ENCODE measurements at regions not wholly inside any gene's neighbourhood (a gene's known extent, or its start where the extent isn't known, plus 50 kb on each side); places are given as distances from the start of the nearest gene placed in this dataset.

- no peak overlapping the region for H3K4me2 ChIP-seq
- no peaks in the 10 kb centered on the region for H4K20me1 ChIP-seq (replicated peaks; ENCODE audit: insufficient read depth)
- H3K27me3 Mint-ChIP-seq (ENCODE audit: insufficient read depth, low read depth, poor library complexity), result peaks cover 6% of the 10 kb centered on the region
- DNase-seq (ENCODE audit: low spot score) (no peak), ATAC-seq (no peak)
- H3K27me3 ChIP-seq (ENCODE audit: insufficient read depth), result no peaks in the 10 kb centered on the region
- H3F3A ChIP-seq (replicated peaks; ENCODE audit: low read depth), result no peaks in the 10 kb centered on the region
- peaks cover 13% of the 10 kb centered on the region; the same call in 1 of the 2 replicates for H3K9me2 ChIP-seq (ENCODE audit: insufficient read depth)
- no peak overlapping the region for H3K4me3 Mint-ChIP-seq
- H2AFZ ChIP-seq, result 0 out of 2 replicates have a peak overlapping the region, but pooled peaks have one; percentile 56
- no peaks in the 10 kb centered on the region for H3K36me3 ChIP-seq (ENCODE audit: insufficient read depth)
- H3K4me1 Mint-ChIP-seq, result peaks cover 15% of the 10 kb centered on the region
- peaks cover 13% of the 10 kb centered on the region; the same call in 2 of the 3 replicates for H3K9me3 Mint-ChIP-seq
- H3K79me2 ChIP-seq (replicated peaks; ENCODE audit: insufficient read depth), result no peaks in the 10 kb centered on the region
- H3K27ac Mint-ChIP-seq, result 0 out of 2 replicates have a peak overlapping the region, but pooled peaks have one; percentile 18
- peaks cover 13% of the 10 kb centered on the region; the same call in 1 of the 2 replicates for H3K4me1 ChIP-seq (ENCODE audit: insufficient read depth)
- TF ChIP-seq ZNF114 (CRISPR knock-in tag; IDR thresholded peaks at IDR 0.05) (no peak), EZH2phosphoT487 (IDR thresholded peaks at IDR 0.05; ENCODE audit: unreplicated experiment) (no peak), ZNF462 (CRISPR knock-in tag; IDR thresholded peaks at IDR 0.05) (no peak), NANOG (IDR thresholded peaks at IDR 0.05; ENCODE audit: borderline replicate concordance) (no peak), ZNF331 (CRISPR knock-in tag; IDR thresholded peaks at IDR 0.05; ENCODE audit: low read depth) (no peak), CTCF (conservative IDR thresholded peaks at IDR 0.05; ENCODE audit: low read depth in 2 of 2) (no peak), JUNB (IDR thresholded peaks at IDR 0.05; ENCODE audit: unreplicated experiment) (no peak), CREB1 (CRISPR knock-in tag; IDR thresholded peaks at IDR 0.05; ENCODE audit: low read depth) (no peak), POLR2AphosphoS5 (IDR thresholded peaks at IDR 0.05; ENCODE audit: low read depth) (no peak), STAT1 (IDR thresholded peaks at IDR 0.05; ENCODE audit: unreplicated experiment) (no peak), EZH2 (IDR thresholded peaks at IDR 0.05; ENCODE audit: low read depth, unreplicated experiment) (no peak), REST (IDR thresholded peaks at IDR 0.05; ENCODE audit: unreplicated experiment) (no peak)
- TF ChIP-seq, protein P1, sequence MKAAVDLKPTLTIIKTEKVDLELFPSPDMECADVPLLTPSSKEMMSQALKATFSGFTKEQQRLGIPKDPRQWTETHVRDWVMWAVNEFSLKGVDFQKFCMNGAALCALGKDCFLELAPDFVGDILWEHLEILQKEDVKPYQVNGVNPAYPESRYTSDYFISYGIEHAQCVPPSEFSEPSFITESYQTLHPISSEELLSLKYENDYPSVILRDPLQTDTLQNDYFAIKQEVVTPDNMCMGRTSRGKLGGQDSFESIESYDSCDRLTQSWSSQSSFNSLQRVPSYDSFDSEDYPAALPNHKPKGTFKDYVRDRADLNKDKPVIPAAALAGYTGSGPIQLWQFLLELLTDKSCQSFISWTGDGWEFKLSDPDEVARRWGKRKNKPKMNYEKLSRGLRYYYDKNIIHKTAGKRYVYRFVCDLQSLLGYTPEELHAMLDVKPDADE (IDR thresholded peaks at IDR 0.05), result no peak
- H3K4me3 ChIP-seq, result no peak overlapping the region
- no peaks in the 10 kb centered on the region for H3K36me3 Mint-ChIP-seq (ENCODE audit: low read depth)
- H3K27ac ChIP-seq (ENCODE audit: low read depth), result no peak overlapping the region
Observed at GRCh38 chr12:118749646-118750045, 231.7 kb upstream of the SRRM4 start.

Data from GM23338 (cell line).